Activated T-helper 9 cell treated with anti-CD3 and anti-CD28 coated beads, Interleukin-2, amount 50 U/mL, for 16 hours (primary cell): ENCODE measurements at regions not wholly inside any gene's neighbourhood (a gene's known extent, or its start where the extent isn't known, plus 50 kb on each side); places are given as distances from the start of the nearest gene placed in this dataset.
"Not testable (repeated sequence)": the region's sequence is repeated elsewhere in the genome, so short reads cannot be mapped to it uniquely, and the experiment has no call there.

ENCODE experiments used
- DNase-seq: peaks from one replicate; pipeline ENCODE4 v3.0.0-alpha.2; 2020; ENCODE audit warnings: low read depth

DNA sequence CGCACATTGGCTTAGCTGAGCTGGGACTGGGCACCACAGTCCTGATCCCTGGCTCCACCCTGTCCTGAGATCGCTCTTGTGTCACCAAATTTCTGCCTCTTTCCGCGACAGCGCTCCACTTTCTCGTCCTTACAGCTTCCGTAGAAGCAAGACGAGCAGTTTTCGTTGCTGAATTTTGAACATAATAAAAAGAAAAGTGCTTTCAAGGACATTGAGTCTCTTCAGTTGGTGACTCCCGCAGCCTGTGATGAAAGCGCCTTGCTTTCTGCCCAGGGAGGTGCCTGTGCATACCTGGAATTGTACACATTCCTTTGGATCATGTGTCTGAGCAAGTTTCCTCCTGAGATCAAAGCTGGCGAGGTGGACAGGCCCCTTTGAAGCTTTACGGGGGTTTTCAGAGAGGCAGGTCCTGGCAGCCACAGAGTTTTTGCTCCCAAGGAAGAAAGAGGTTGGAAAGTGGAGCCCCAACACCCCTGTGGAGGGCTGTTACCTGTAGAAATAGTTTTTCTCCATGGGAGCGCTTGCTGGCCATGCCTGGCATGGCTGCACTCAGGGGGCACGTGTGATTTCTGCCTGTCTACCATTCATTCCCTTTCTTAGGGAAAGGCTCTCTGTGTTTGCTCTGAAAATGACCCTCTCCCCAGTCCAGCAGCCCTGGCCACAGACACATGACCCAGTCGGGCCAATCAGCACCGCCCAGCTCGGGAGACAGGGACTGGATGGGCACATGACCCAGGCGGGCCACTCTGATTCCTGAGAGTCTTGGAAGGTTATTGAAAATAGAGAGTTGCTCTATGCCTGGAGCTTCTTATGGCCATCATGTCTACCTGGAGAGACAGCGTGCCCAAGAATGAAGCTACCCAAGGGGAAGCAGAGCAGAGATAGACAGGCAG is 115.6 kb upstream of the OTOS start:
- no peak for DNase-seq

DNA sequence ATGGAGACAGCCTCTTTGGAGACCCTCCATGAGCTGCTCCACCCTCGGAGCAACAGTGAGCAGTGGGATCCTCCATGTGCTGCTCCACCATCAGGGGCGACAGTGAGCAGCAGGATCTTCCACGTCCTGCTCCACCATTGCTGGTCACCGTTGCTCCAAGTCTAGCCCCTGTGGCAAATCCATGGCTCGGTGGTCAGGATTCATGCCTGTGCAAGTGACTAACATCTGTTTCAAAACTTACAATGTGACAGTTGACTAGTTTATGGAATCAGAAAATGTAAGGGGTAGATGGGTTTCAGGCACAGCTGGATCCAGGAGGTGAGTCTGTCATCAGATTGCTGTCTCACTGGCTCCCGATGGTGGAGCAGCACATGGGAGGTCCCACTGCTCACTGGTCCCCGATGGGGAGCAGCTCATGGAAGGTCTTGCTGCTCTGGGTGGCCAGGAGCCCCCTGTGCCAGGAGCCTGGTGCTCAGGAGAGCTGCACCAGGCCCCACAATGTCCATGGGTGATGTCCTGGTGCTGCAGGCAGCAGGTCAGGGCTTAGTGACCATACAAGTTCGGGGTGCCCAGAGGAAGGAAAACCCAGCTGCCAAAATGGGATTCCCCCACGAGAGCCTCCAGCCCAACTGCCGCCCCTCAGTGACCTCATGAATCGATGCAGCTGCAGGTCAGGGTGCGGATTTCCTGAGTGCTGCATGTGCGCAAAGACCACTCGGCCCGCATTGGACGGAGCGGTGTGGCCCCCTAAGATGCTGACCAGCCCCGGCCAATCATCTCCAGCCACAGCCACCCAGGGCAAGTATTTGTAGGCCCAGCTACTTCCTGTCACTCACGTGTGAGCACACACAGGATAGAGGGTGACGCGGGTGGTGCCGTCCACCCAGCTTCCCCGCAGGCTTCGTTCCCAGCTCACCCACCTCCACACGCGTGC is 116.5 kb upstream of the OTOS start:
- DNase-seq = no peak

DNA sequence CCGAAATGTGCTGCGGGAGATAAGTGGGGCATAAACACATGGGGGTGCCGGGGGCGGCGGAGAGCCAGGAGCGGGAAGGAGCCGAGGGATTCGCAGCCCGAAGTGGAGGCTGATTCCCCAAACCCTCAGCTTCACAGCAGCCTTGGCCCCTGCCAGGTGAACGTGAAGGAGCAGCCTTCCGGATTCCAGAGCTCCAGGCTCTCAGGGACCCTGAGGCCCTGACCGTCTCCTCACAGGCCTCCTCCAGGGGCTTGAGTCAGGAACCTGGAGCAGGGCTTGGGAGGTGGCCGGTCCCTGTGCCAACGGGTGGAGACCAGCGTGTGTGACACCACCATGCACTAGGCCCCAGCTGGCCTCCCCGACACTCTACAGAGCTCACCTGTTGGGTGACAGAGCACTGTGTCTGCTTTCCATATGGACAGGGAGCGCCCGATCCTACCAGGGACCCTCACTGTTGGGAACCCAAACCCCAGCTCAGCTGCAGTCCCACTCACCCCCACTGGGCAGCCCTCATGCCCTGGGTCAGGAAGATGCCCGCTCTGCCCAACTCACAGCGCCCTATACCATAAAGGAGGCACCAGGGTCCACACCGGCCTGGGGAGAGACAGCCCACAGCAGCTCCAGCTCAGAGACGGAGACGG is 117.6 kb upstream of the OTOS start:
- DNase-seq = no peak

DNA sequence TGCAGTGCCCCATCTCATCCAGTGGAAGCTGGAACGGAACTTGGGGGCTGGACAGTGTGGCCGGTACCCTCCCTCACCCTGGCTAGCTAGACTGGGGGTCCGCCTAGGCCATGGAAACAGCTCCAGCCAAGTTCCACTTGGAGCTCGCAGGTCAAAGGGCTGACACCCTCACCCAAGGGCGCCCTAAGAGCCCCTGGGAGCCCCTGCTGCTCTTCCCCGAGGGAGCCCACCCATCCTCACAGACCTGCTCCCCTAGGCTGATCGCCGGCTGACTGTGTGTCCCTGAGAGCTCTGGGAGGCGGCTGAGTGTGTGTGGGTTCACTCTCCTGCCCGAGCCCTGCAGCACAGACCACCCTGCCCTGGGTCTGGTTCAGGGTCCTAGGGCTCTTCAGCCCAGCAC is 118.2 kb upstream of the OTOS start:
- no peak for DNase-seq

DNA sequence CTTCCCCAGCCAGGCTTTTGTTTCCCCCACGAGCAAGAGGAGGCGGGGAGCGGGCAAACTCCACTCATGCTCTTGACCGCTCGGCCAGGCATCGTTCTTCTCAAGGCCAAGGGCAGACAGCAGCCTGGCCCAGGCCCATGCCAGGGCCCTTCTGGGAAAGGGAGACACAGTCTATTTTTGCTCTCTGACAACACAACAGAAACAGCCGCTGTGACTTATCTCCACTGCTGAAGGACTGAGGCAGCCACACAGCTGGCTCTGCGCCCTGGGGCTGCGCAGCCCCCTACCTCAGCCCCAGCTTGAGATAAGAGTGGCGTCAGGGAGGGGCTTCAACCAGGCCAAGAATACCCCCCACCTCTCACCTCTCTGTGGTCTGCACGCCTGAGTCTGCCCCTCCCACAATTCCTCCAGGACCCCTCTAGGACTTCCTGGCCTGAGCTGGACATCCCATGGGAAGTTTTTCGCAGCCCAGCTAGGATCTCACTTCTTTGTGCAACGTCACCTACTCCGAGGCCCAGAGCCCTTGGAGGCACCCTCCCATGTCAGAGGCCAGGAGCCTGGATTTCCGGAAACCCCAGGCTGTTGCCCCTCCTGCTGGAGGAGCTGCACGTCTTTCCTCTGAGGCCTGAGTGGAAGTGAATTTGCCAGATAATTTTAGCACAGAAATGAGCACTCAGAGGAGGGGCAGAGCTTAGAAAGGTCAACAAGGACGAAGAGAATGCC is 118.9 kb upstream of the OTOS start:
- no peak for DNase-seq

DNA sequence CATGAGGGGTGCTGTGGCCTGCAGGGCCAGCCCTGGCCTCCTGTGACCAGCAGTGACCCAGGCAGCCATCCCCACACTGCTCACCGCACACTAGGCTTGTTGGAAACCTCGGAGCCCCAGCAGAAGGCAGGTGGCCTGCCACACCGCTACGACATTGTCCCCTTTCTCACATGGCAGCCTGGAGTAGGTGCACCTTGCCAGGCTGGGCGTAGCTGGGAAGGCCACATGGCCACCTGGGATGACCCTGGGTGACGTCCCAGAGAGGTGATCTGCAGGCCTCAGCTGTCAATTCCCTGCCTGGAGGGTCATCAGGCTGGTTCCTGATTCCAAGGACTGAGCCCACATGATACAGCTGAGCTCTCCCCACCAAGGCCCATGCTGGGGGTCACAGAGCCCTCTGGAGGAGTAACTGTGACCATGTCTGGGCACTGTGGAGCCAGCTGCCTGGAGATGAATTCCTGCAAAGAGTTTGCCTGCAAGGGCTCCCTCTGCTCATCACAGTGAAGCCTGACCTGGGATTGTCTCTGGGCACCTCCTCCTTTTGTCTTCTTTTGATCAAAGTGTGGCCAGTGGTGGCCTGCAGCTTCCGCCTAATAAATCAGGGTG is 119.6 kb upstream of the OTOS start:
- no peak for DNase-seq

DNA sequence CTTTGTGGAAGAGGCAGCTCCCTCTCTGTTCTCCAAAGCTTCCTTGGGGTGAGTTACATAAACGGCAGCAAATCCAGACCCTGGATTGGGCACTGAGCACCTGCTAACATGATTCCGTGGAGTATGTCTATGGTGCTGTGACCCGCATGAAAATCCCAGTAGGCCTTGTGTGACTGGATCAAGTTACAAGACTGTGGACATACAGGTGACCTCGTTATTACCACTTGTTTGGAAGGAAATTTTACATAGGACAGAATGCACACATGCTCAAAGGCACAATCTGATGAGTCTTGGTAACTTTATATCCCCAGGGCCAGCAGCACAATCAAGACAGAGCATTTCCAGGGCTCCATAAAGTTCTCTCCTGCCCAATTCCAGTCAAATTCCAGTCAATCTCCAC is 120.2 kb upstream of the OTOS start:
- DNase-seq = no peak

DNA sequence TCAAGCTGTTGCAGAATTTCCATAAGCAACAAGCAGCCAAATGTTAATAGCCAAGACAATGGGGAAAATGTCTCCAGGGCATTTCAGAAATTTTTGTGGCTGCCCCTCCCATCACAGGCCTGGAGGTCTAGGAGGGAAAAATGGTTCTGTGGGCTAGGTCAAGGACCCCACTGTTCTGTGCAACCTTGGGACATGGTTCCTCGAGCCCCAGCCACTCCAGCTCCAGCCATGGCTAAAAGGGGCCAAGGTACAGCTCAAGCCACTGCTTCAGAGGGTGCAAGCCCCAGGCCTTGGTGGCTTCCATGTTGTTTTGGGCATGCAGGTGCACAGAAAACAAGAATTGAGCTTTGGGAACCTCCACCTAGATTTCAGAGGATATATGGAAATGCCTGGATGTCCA is 122.1 kb upstream of the OTOS start:
- DNase-seq = not testable (repeated sequence)

DNA sequence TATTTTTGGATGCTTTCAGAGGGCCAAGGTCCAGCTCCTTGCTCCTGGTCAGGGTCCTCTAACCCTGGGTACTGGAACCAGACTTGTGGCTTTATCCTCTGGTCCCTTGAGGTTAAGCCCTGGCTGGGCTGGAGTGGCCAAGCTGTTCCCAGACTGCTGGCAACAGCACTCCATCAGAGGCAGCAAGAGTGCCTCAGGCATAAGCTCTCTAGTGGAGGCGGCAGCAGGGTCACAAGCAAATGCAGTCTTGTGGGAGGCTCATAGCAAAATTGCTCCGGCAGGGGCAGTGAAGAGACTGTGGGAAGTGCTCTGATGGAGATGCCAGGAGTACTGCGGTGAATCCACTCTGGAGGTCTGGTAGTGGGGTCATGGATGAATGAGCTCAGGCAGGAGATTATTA is 128.9 kb upstream of the OTOS start:
- no peak for DNase-seq

DNA sequence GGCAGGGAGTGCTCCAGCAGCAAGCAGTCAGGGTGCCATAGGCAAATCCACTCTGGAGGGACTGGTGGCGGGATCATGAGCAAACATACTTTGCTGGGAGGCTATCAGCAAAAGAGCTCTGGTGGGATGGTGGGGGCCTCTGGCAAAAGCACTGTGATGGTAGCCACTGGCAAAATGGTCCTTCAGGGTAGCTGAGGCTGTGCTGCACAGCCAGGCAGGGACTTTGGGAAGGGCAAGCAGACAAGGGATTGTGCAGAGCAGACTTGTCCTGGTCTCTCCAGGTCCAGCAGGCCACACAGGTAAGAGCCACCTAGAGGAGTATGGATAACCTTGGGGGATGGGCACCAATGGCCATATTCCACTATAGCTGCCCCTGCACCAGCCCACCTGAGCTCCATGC is 129.4 kb upstream of the OTOS start:
- DNase-seq = no peak

DNA sequence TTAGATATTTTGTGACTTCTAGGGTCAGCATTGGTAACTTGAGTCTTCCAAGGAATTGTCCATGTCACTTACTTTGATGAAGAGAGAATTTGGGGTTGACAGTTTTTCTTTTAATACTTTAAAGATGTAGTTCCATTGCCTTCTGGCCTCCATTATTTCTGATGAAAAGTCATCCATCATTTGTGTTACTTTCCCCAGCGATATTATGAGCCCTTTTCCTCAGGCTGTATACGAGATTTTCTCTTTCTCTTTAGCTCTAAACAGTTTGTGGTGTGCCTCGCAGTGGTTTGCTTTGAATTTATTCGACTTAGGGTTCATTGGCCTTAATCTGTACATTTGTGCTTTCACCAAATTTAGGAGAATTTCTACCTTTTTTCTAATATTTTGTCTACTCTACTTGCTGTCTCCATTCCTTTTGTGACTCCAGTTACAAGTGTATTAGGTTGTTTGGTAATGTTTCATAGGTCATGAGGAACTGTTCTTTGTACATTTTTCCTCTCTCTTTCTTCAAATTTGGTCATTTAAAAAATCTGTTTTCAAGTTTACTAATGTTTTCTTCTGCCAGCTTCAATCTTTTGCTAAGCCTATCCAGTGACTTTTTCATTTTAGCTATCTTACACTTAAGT is 131.4 kb upstream of the OTOS start:
- DNase-seq = no peak

DNA sequence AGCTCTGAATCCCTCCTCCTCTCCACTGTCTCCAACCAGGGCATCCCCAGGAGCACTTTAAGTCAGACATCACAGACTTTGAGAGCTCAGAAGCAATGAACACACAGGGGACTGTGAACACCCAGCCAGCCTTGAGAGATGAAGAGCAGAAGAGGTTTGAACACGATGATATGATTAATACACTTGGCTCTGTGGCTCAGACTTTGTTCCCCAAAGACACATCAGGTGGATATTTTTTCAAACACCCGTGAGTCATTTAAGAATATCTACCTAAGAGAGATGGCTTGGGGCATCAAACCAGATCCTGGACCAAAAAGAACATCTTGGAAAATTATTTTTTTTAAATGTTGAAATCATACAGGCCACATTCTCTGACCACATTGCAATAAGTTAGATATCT is 134.9 kb upstream of the OTOS start:
- no peak for DNase-seq

DNA sequence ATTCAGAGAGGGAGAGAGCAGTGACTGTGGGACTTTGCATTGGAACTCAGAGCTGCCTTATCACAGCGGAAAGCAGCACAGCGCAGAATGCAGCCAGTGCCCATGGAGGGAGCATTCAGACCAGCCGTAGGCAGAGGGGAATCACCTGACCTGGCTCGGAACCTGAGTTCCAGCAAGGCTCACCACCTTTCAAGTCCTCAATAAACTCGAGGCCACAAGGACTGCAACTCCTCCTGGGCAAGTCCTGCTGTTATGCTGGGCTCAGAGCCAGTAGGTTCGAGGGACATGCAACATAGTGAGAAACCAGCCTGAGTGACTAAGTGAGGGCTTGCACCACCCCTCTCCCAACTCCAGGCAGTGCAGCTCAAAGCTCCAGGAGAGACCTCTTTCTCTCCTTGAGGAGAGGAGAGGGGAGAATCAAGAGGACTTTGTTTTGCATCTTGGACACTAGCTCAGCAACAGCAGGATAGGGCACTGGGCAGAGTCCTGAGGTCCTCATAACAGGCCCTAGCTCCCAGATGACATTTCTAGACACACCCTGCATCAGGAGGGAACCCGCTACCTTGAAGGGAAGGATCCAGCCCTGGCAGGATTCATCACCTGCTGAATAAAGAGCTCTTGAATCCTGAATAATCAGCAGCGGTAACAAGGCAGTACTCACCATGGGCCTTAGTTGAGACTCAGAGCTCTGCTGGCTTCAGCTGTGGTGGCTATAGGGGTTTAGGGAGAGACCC is 136.8 kb upstream of the OTOS start:
- DNase-seq = no peak

DNA sequence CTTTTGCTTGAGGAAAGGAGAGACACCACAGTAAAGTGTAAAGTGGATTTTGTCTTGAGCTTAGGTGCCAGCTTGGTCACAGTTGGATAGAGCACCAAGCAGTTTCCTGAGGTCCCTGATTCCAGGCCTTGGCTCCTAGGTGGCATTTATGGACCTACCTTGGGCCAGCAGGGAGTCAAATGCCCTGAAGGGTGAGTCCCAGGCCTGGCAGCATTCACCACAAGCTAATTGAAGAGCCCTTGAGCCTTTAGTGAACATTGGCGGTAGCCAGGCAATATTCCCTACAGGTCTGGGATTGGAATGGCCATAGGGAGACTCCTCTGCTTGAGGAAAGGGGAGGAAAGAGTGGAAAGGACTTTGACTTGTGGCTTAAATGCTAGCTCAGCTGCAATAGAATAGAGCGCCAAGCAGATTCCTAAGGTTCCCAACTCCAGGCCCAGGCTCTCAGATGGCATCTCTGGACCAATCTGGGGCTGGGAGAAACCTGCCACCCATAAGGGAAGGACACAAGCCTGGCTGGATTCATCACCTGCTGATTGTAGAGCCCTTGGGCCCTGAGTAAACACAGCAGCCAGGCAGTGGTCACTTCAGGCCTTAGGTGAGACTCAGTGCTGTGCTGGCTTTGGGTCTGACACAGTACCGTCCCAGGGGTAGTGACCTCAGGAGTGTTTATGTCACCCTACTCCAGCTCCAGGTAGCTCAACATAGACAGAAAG is 137.5 kb upstream of the OTOS start:
- no peak for DNase-seq

DNA sequence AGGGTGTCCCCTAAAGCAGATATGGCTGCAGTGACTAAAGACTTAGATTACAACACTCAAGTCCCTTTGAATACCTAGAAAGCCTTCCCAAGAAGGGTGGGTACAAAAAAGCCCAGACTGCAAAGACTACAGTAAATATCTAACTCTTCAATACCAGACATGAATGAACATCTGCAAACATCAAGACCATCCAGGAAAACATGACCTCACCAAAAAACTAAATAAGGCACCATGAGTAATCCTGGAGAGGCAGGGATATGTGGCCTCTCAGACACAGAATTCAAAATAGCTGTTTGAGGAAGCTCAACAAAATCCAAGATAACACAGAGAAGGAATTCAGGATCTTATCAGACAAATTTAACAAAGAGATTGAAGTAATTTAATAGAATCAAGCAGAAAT is 138.2 kb upstream of the OTOS start:
- DNase-seq = no peak

DNA sequence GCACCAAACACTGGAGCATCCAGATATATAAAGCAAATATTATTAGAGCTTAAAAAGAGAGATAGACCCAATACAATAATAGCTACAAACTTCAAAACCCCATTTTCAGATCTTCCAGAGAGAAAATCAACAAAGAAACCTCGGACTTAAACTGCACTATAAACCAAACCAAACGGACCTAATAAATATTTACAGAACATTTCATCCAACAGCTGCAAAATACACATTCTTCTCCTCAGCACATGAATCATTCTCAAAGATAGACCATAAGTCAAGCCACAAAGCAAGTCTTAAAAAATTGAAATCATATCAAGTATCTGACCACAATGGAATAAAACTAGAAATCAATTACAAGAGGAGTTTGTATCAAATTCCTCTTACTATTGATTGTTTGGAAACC is 140.2 kb upstream of the OTOS start:
- no peak for DNase-seq

DNA sequence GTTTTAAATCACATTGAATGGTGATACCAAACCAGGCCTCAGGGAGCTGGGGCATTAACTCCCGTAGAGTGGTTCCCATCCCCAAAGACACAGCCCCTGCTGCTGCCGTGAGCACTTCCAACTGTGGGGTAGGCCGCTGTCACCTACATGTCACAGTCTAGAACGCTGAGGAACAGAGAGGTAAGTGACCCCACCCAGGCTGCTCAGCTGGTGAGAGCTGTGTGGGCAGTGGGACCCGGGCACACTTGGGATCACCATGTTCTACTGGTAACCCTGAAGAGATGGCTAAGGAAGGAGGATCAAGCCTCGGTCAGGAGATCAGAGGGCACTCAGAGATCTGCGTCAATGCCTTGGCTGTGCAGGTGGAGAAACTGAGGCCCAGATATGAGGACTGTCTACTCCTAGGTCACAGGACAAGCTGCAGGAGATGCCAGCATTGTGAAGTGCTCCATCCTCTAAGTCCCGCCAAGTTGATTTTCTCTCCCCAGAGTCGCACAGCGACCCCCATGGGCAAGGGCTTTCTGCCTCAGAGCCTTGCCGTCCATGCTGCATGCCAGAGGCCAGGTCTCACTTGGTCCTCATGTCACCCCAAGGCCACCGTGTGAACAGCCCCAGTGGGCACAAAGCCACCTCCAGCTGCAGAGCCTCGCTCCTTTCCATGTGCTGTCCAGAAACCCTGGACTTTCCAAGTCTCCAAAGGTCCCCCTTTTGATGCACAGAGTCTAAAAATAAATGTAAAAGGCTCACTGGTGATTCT is 144.2 kb upstream of the OTOS start:
- DNase-seq = no peak

DNA sequence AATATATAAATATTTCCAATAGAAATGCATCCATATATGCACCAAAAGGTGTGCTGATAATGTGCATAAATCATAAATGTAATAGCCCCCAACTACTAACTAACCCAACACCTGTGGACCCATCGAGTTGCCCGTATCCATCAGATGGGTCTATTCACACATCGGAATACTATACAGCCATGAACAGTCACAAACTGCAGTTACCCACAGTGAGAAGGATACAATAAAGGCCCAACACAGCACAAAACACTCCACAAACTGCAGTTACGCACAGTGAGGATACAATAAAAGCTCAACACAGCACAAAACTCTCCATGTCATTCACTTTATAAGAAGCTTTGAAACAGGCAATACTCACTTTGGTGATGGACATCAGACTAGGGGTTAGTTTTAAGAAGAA is 145.3 kb upstream of the OTOS start:
- no peak for DNase-seq

DNA sequence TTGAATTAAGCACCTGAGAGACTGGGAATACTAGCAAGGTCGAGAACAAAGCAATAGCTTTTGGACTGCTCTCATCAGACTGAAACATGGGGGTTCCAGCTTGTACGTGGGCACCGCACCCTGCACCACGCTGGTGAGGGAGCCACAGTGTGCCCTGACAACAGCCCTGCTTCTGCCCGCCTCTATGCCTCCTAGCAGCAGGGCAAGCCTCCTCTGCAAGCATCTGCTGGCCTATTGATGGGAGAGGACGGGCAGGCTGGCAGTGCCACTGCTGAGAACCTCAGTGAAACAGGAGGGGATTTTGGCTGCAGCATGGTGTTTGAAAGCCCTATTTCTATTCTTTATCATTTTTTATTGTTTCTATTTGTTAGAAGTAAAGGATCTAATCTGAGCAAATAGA is 146.1 kb upstream of the OTOS start:
- no peak for DNase-seq
